SU-DHL-6 (cell line): ENCODE measurements at regions not wholly inside any gene's neighbourhood (a gene's known extent, or its start where the extent isn't known, plus 50 kb on each side); places are given as distances from the start of the nearest gene placed in this dataset.

Experiments used
- H2AFZ ChIP-seq: fragments of 200-600 bp; sonication (generic); 2 replicates; pipeline ENCODE4 v1.6.1; 2014; ENCODE audit warnings: low read depth, mild to moderate bottlenecking, moderate library complexity, mixed read lengths, antibody characterized with exemption, low read length; ENCODE audit not compliant: severe bottlenecking
- H3F3A ChIP-seq: fragments of 200-600 bp; shearing (Covaris generic); 2 replicates; pipeline ENCODE4 v1.6.0; 2016; ENCODE audit warnings: antibody characterized with exemption, mild to moderate bottlenecking; ENCODE audit not compliant: insufficient read depth
- H3K27ac ChIP-seq: fragments of 200-600 bp; sonication (generic); 2 replicates; pipeline ENCODE4 v1.5.1; 2016; ENCODE audit warnings: low read depth, mild to moderate bottlenecking, low read length, moderate library complexity, mixed read lengths
- H3K27me3 ChIP-seq: fragments of 200-600 bp; sonication (generic), shearing (Covaris generic); 2 replicates; pipeline ENCODE4 v1.6.0; 2014; ENCODE audit warnings: mild to moderate bottlenecking, low read length
- H3K36me3 ChIP-seq: fragments of 200-600 bp; sonication (generic); 2 replicates; pipeline ENCODE4 v1.6.1; 2014; ENCODE audit warnings: mild to moderate bottlenecking, low read length, mixed read lengths
- H3K4me2 ChIP-seq: fragments of 300-600, 200-600 bp; shearing (Covaris generic), sonication (generic); 2 replicates; pipeline ENCODE4 v1.6.0; 2014; ENCODE audit warnings: low read length, low read depth, mild to moderate bottlenecking; ENCODE audit not compliant: poor library complexity, severe bottlenecking
- H3K4me3 ChIP-seq: fragments of 200-600 bp; sonication (generic); 2 replicates; pipeline ENCODE4 v1.5.1; 2014; ENCODE audit warnings: antibody characterized with exemption, low read length, mild to moderate bottlenecking, mixed read lengths; ENCODE audit not compliant: insufficient read depth, poor library complexity, severe bottlenecking
- H3K79me2 ChIP-seq: fragments of 200-600 bp; sonication (generic); 2 replicates; pipeline ENCODE4 v1.6.1; 2014; ENCODE audit warnings: mild to moderate bottlenecking, low read length, moderate library complexity; ENCODE audit not compliant: insufficient read depth
- H3K9ac ChIP-seq: fragments of 200-600 bp; sonication (generic); 2 replicates; pipeline ENCODE4 v1.7.0; 2014; ENCODE audit warnings: mild to moderate bottlenecking, low read length
- H3K9me2 ChIP-seq: fragments of 200-600 bp; sonication (generic); replicated peaks from 2 replicates; pipeline ENCODE4 v1.6.1; 2014; ENCODE audit warnings: low read length; ENCODE audit not compliant: insufficient read depth
- H3K9me3 ChIP-seq: fragments of 200-600 bp; sonication (generic); 2 replicates; pipeline ENCODE4 v1.6.1; 2014; ENCODE audit warnings: low read length, mixed read lengths; ENCODE audit not compliant: insufficient read depth
- H4K20me1 ChIP-seq: fragments of 200-600 bp; sonication (generic); 2 replicates; pipeline ENCODE4 v1.6.1; 2014; ENCODE audit warnings: low read depth, mild to moderate bottlenecking, antibody characterized with exemption, low read length, moderate library complexity, mixed read lengths
- CTCF ChIP-seq: fragments of 200-600 bp; sonication (generic); IDR thresholded peaks from one replicate; pipeline ENCODE4 v1.5.1; 2017; ENCODE audit warnings: antibody characterized with exemption, mild to moderate bottlenecking, low read length, moderate library complexity; ENCODE audit not compliant: insufficient read depth, poor library complexity, severe bottlenecking
- EZH2phosphoT487 ChIP-seq: fragments of 200-600 bp; sonication (generic), shearing (Covaris generic); conservative IDR thresholded peaks from 2 replicates; pipeline ENCODE4 v1.6.1; 2018; ENCODE audit warnings: mild to moderate bottlenecking, antibody characterized with exemption, low read length, moderate library complexity, mixed read lengths

- no peak for TF ChIP-seq EZH2phosphoT487
- TF ChIP-seq CTCF: no peak
- Histone ChIP-seq H3K9me3 (no peaks in the 10 kb centered on the region), H2AFZ (no peak overlapping the region), H3K9ac (no peak overlapping the region), H3F3A (no peaks in the 10 kb centered on the region), H3K36me3 (no peaks in the 10 kb centered on the region), H4K20me1 (no peaks in the 10 kb centered on the region), H3K4me2 (no peak overlapping the region), H3K9me2 (no peaks in the 10 kb centered on the region), H3K4me3 (no peak overlapping the region), H3K27me3 (no peaks in the 10 kb centered on the region), H3K27ac (no peak overlapping the region), H3K79me2 (no peaks in the 10 kb centered on the region)
These were observed 331.8 kb downstream of the MTX2 start for GRCh38 chr2:176601066-176601465.

- Histone ChIP-seq H3K4me2 (no peak overlapping the region), H3K9ac (no peak overlapping the region), H3K27ac (no peak overlapping the region), H2AFZ (no peak overlapping the region), H3K27me3 (0 out of 2 replicates have a peak, but pooled peaks cover 3% of the 10 kb centered on the region), H3K79me2 (no peaks in the 10 kb centered on the region), H3F3A (no peaks in the 10 kb centered on the region), H4K20me1 (no peaks in the 10 kb centered on the region), H3K9me2 (no peaks in the 10 kb centered on the region), H3K36me3 (no peaks in the 10 kb centered on the region), H3K4me3 (no peak overlapping the region), H3K9me3 (no peaks in the 10 kb centered on the region)
- no peak for TF ChIP-seq EZH2phosphoT487
- TF ChIP-seq CTCF: no peak
These were observed 342.8 kb downstream of the MTX2 start for GRCh38 chr2:176612036-176612435.

GRCh38 chr2:176612736-176613135 lies 343.5 kb downstream of the MTX2 start:
- Histone ChIP-seq H3F3A (no peaks in the 10 kb centered on the region), H3K9me3 (no peaks in the 10 kb centered on the region), H3K27me3 (0 out of 2 replicates have a peak, but pooled peaks cover 3% of the 10 kb centered on the region), H4K20me1 (no peaks in the 10 kb centered on the region), H3K79me2 (no peaks in the 10 kb centered on the region), H3K9me2 (no peaks in the 10 kb centered on the region), H3K4me2 (no peak overlapping the region), H3K36me3 (no peaks in the 10 kb centered on the region), H3K27ac (no peak overlapping the region), H3K4me3 (no peak overlapping the region), H2AFZ (no peak overlapping the region), H3K9ac (no peak overlapping the region)
- no peak for TF ChIP-seq CTCF
- TF ChIP-seq EZH2phosphoT487: no peak
